Astrocyte (in vitro differentiated cells and primary cell): ENCODE measurements at regions not wholly inside any gene's neighbourhood (a gene's known extent, or its start where the extent isn't known, plus 50 kb on each side); places are given as distances from the start of the nearest gene placed in this dataset.

ENCODE experiments used
- DNase-seq: peaks from one replicate; pipeline ENCODE4 v3.0.0-alpha.2; 2010; ENCODE audit warnings: low read depth
- FAIRE-seq: peaks from 2 replicates; lab custom pipeline; 2011; peaks lifted over from hg19 to GRCh38; lab: Jason Lieb, UNC
- H2AFZ ChIP-seq: 2 replicates; pipeline ENCODE4 v1.6.0; 2012; ENCODE audit warnings: low read depth, low read length, inconsistent platforms
- H3K27ac ChIP-seq: 2 replicates; pipeline ENCODE4 v1.5.1; 2011; ENCODE audit warnings: low read depth, low read length, inconsistent platforms
- H3K27me3 ChIP-seq: 2 replicates; pipeline ENCODE4 v1.6.0; 2011; ENCODE audit warnings: low read length, inconsistent platforms; ENCODE audit not compliant: insufficient read depth
- H3K36me3 ChIP-seq: 2 replicates; pipeline ENCODE4 v1.5.1; 2011; ENCODE audit warnings: low read length, inconsistent platforms; ENCODE audit not compliant: insufficient read depth
- H3K4me1 ChIP-seq: 2 replicates; pipeline ENCODE4 v1.5.1; 2011; ENCODE audit warnings: low read length, inconsistent platforms; ENCODE audit not compliant: insufficient read depth
- H3K4me2 ChIP-seq: 2 replicates; pipeline ENCODE4 v1.6.0; 2012; ENCODE audit warnings: low read length, inconsistent platforms
- H3K4me3 ChIP-seq: 2 replicates; pipeline ENCODE4 v1.5.1; 2011; ENCODE audit warnings: low read depth, mild to moderate bottlenecking, low read length, inconsistent platforms; ENCODE audit not compliant: insufficient read depth
- H3K79me2 ChIP-seq: 2 replicates; pipeline ENCODE4 v1.6.0; 2012; ENCODE audit warnings: mild to moderate bottlenecking, low read length, inconsistent platforms; ENCODE audit not compliant: insufficient read depth
- H3K9ac ChIP-seq: 2 replicates; pipeline ENCODE4 v1.6.0; 2012; ENCODE audit warnings: mild to moderate bottlenecking, low read length, inconsistent platforms
- H3K9me3 ChIP-seq: 2 replicates; pipeline ENCODE4 v1.5.1; 2012; ENCODE audit warnings: low read depth, mild to moderate bottlenecking, low read length, inconsistent platforms; ENCODE audit not compliant: insufficient read depth
- H4K20me1 ChIP-seq: 2 replicates; pipeline ENCODE4 v1.6.0; 2012; ENCODE audit warnings: low read length, inconsistent platforms; ENCODE audit not compliant: insufficient read depth
- H3K27ac Mint-ChIP-seq: one replicate; pipeline ENCODE4 v1.8.0; 2021; ENCODE audit warnings: mild to moderate bottlenecking, mixed read lengths; ENCODE audit not compliant: unreplicated experiment
- H3K27me3 Mint-ChIP-seq: one replicate; pipeline ENCODE4 v1.8.0; 2021; ENCODE audit warnings: low read depth, mixed read lengths; ENCODE audit not compliant: unreplicated experiment
- H3K36me3 Mint-ChIP-seq: one replicate; pipeline ENCODE4 v1.8.0; 2021; ENCODE audit warnings: low read depth, mixed read lengths; ENCODE audit not compliant: unreplicated experiment
- H3K4me1 Mint-ChIP-seq: one replicate; pipeline ENCODE4 v1.8.0; 2021; ENCODE audit warnings: low read depth, mixed read lengths; ENCODE audit not compliant: unreplicated experiment
- H3K4me3 Mint-ChIP-seq: one replicate; pipeline ENCODE4 v1.8.0; 2021; ENCODE audit warnings: mild to moderate bottlenecking, moderate library complexity, mixed read lengths; ENCODE audit not compliant: unreplicated experiment
- H3K9me3 Mint-ChIP-seq: one replicate; pipeline ENCODE4 v1.8.0; 2021; ENCODE audit warnings: mild to moderate bottlenecking, mixed read lengths; ENCODE audit not compliant: unreplicated experiment
- CTCF ChIP-seq: IDR thresholded peaks from 2 replicates; pipeline ENCODE4 v1.5.1; 2011; ENCODE audit warnings: low read depth, mild to moderate bottlenecking, inconsistent platforms, low read length, moderate library complexity; ENCODE audit not compliant: insufficient read depth
- EZH2 ChIP-seq: IDR thresholded peaks from 2 replicates; pipeline ENCODE4 v1.6.1; 2012; ENCODE audit warnings: mild to moderate bottlenecking, low read length, inconsistent platforms; ENCODE audit not compliant: insufficient read depth

- Mint-ChIP-seq H3K27me3 (peaks cover 2% of the 10 kb centered on the region), H3K9me3 (no peaks in the 10 kb centered on the region), H3K36me3 (no peaks in the 10 kb centered on the region), H3K27ac (no peak overlapping the region), H3K4me3 (no peak overlapping the region), H3K4me1 (peaks cover 19% of the 10 kb centered on the region)
- H3K4me3 ChIP-seq: no peak overlapping the region
- H3K27me3 ChIP-seq: no peaks in the 10 kb centered on the region
- H3K4me1 ChIP-seq: no peaks in the 10 kb centered on the region
- no peak for FAIRE-seq
- H3K79me2 ChIP-seq: no peaks in the 10 kb centered on the region
- peaks cover 3% of the 10 kb centered on the region for H3K9me3 ChIP-seq
- no peak overlapping the region for H2AFZ ChIP-seq
- H3K27ac ChIP-seq: no peak overlapping the region
- no peaks in the 10 kb centered on the region for H3K36me3 ChIP-seq
- no peak for TF ChIP-seq CTCF
- TF ChIP-seq EZH2: no peak
- H3K9ac ChIP-seq: no peak overlapping the region
- H4K20me1 ChIP-seq: no peaks in the 10 kb centered on the region
- peak; percentile 35 for DNase-seq
- H3K4me2 ChIP-seq: no peak overlapping the region
These were observed 203.9 kb downstream of the TEX36 start for GRCh38 chr10:125479059-125479458.

- H3K27me3 Mint-ChIP-seq: peaks cover 2% of the 10 kb centered on the region
- FAIRE-seq: no peak
- H3K9me3 Mint-ChIP-seq: peaks cover 2% of the 10 kb centered on the region
- TF ChIP-seq EZH2: no peak
- TF ChIP-seq CTCF: no peak
- no peak for DNase-seq
- no peak overlapping the region for H3K27ac Mint-ChIP-seq
- Histone ChIP-seq H3K4me3 (no peak overlapping the region), H4K20me1 (no peaks in the 10 kb centered on the region), H3K27ac (no peak overlapping the region), H3K4me1 (no peaks in the 10 kb centered on the region), H3K9ac (no peak overlapping the region), H2AFZ (no peak overlapping the region), H3K4me2 (no peak overlapping the region), H3K27me3 (no peaks in the 10 kb centered on the region), H3K36me3 (no peaks in the 10 kb centered on the region), H3K9me3 (peaks cover 3% of the 10 kb centered on the region), H3K79me2 (no peaks in the 10 kb centered on the region)
- no peak overlapping the region for H3K4me3 Mint-ChIP-seq
- H3K36me3 Mint-ChIP-seq: no peaks in the 10 kb centered on the region
- H3K4me1 Mint-ChIP-seq: peaks cover 8% of the 10 kb centered on the region
These were observed 207.1 kb downstream of the TEX36 start for GRCh38 chr10:125475815-125476214.

GRCh38 chr10:125473143-125473793 lies 209.7 kb downstream of the TEX36 start:
- Histone ChIP-seq H3K79me2 (no peaks in the 10 kb centered on the region), H3K4me2 (no peak overlapping the region), H3K4me1 (no peaks in the 10 kb centered on the region), H3K4me3 (no peak overlapping the region), H3K9ac (no peak overlapping the region), H3K9me3 (peaks cover 3% of the 10 kb centered on the region), H2AFZ (no peak overlapping the region), H3K27ac (no peak overlapping the region), H3K36me3 (no peaks in the 10 kb centered on the region), H4K20me1 (no peaks in the 10 kb centered on the region), H3K27me3 (peaks cover 2% of the 10 kb centered on the region)
- FAIRE-seq: no peak
- no peak for TF ChIP-seq CTCF
- TF ChIP-seq EZH2: no peak
- H3K27ac Mint-ChIP-seq: no peak overlapping the region
- no peak for DNase-seq
- H3K27me3 Mint-ChIP-seq: peaks cover 5% of the 10 kb centered on the region
- no peaks in the 10 kb centered on the region for H3K36me3 Mint-ChIP-seq
- H3K4me1 Mint-ChIP-seq: no peaks in the 10 kb centered on the region
- H3K4me3 Mint-ChIP-seq: no peak overlapping the region
- peaks cover 2% of the 10 kb centered on the region for H3K9me3 Mint-ChIP-seq
